GM12892 (cell line): ENCODE measurements at regions not wholly inside any gene's neighbourhood (a gene's known extent, or its start where the extent isn't known, plus 50 kb on each side); places are given as distances from the start of the nearest gene placed in this dataset.
"Not testable (repeated sequence)": the region's sequence is repeated elsewhere in the genome, so short reads cannot be mapped to it uniquely, and the experiment has no call there.

ENCODE experiments used
- DNase-seq: peaks from one replicate; pipeline ENCODE4 v3.0.0; 2011; ENCODE audit not compliant: insufficient read length
- FAIRE-seq: peaks from 2 replicates; lab custom pipeline; 2011; peaks lifted over from hg19 to GRCh38; lab: Jason Lieb, UNC
- POLR2A ChIP-seq: IDR thresholded peaks from 2 replicates; pipeline ENCODE4 v1.6.1; 2011; ENCODE audit warnings: low read depth, low read length, control low read depth
- POLR2AphosphoS5 ChIP-seq: IDR thresholded peaks from 2 replicates; pipeline ENCODE4 v1.6.1; 2011; ENCODE audit warnings: low read depth, low read length, control low read depth
- TAF1 ChIP-seq: IDR thresholded peaks from 2 replicates; pipeline ENCODE4 v1.6.1; 2011; ENCODE audit warnings: low read depth, mild to moderate bottlenecking, control low read depth, low read length, borderline replicate concordance

DNA sequence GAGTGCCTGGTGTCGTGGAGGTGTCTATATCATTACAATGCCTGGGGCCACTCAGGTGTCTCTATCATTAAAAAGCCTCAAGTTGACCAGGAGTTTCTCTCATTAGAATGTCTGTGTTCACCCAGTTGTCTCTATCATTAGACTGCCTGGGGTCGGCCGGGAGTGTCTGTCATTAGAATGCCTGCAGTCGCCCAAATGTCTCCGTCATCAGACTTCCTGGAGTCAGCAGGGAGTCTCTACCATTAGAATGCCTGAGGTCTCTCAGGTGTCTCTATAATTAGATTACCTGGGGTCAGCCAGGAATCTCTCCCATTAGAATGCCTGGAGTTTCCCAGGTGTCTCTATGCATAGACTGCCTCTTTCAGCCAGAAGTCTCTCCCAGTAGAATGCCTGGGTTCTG, 1477.6 kb downstream of the UQCRFS1 start:
- TF ChIP-seq TAF1: no peak
- no peak for TF ChIP-seq POLR2AphosphoS5
- TF ChIP-seq POLR2A: no peak
- DNase-seq (no peak), FAIRE-seq (no peak)

DNA sequence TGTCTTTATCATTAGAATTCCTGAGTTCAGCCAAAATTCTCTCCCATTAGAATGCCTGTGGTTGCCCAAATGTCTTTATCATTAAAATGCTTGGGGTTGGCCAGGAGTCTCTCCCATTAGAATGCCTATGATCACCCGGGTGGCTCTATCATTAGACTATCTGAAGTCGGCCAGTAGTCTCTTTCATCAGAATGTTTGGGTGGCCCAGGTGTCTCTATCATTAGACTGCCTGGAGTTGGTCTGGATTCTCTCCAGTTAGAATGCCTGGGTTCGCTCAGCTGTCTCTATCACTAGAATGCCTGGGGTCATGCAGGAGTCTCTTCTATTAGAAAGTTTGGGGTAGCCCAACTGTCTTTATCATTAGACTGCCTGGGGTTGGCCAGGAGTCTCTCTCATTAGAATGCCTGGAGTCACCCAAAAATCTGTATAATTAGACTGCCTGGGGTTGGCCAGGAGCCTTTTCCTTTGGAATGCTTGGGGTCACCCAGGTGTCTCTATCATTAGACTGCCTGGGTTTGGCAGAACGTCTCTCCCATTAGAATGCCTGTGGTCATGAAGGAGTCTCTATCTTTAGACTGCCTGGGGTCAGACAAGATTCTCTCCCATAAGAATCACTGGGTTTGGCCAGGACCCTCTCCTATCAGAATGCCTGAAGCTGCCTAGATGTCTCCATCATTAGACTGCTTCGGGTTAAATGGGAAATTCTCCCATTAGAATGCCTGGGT, 1478.3 kb downstream of the UQCRFS1 start:
- TF ChIP-seq POLR2A: no peak
- DNase-seq: no peak
- FAIRE-seq: no peak

DNA sequence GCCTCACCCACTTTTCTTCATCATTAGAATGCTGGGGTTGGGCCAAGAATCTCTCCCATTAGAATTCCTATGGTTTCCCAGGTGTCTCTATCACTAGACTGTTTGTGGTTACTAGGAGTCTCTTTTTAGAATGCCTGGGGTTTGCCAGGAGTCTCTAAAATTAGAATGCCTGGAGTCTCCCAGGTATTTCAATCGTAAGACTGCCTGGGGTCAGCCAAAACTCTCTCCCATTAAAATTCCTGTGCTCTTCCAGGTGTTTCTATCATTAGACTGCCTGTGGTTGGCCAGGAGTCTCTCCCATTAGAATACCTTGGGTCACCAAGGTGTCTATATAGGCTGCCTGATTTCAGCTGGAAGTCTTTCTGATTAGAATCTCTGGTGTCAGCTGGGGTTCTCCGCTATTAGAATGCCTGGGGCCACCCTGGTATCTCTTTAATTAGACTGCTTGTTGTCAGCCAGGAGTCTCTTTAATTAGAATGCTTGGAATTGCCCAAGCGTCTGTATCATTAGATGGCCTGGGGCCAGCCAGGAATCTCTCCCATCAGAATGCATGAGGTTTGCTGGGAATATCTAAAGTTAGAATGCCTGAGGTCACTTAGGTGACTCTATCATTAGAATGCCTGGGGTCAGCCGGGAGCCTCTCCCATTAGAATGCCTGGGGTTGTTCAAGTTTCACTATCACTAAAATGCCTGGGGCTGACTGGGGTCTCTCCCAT, 1479.2 kb downstream of the UQCRFS1 start:
- DNase-seq (no peak), FAIRE-seq (no peak)
- no peak for TF ChIP-seq POLR2AphosphoS5
- TF ChIP-seq TAF1: no peak
- no peak for TF ChIP-seq POLR2A

DNA sequence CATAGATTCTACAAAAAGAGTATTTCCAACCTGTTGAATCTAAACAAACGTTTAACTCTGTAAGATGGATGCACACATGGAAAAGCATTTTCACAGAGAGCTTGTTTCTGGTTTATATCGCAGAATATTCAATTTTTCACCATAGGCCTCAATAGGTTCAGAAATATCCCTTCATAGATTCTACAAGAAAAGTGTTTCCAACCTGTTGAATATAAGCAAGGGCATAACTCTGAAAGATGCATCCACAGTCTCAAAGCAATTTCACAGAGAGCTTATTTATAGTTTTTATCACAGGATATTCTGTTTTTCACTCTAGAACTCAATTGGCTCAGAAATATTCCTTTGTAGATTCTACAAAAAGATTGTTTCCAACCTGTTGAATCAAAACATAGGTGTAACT, 1483.6 kb downstream of the UQCRFS1 start:
- TF ChIP-seq POLR2AphosphoS5: no peak
- TF ChIP-seq POLR2A: no peak
- TF ChIP-seq TAF1: no peak
- DNase-seq (no peak), FAIRE-seq (no peak)

DNA sequence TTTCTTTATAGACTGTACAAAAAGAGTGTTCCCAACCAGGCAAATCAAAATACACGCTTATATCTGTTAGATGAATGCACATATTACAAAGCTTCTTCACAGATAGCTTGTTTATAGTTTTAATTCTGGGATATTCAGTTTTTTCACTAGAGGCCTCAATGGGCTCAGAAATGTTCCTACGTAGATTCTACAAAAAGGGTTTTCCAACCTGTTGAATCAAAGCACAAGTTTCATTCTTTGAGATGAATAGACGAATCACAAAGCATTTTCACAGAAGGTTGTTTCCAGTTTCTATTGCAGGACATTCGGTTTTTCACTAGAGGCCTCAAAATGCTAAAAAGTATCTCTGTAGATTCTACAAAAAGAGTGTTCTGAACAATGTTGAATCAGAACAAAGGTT, 1490.3 kb downstream of the UQCRFS1 start:
- no peak for FAIRE-seq
- no peak for TF ChIP-seq TAF1
- no peak for TF ChIP-seq POLR2A
- no peak for TF ChIP-seq POLR2AphosphoS5
- DNase-seq: no peak

DNA sequence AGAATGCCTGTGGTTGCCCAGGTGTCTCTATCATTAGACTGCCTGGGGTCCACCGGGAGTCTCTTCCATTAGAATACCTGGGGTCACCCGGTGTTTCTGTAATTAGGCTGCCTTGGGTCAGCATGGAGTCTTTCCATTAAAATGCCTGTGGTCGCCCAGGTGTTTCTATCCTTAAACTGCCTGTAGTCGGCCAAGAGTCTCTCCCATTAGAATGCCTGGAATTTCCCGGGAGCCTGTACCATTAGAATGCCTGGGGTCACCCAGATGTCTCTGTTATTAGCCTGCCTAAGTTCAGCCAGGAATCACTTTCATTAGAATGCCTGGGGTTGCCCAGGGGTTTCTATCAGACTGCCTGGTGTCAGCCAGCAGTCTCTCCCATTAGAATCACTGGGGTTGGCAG, 1492.8 kb downstream of the UQCRFS1 start:
- DNase-seq (no peak), FAIRE-seq (no peak)
- TF ChIP-seq POLR2A: no peak
- TF ChIP-seq POLR2AphosphoS5: no peak
- TF ChIP-seq TAF1: no peak

DNA sequence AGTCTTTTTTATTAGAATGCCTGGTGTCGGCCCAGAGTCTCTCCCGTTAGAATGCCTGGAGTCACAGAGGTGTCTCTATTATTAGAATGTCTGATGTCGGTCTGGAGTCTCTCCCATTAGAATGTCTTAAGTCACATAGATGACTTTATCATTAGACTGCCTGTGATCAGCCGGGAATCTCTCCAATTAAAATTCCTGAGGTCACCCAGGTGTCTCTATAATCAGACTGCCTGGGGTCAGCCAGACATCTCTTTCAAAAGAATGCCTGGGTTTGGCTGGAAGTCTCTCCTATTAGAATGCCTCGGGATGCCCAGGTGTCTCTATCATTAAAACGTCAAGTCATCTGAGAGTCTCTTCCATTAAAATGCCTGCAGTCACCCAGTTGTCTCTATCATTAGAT, 1493.9 kb downstream of the UQCRFS1 start:
- FAIRE-seq (no peak), DNase-seq (no peak)
- TF ChIP-seq POLR2A: no peak
- no peak for TF ChIP-seq TAF1
- no peak for TF ChIP-seq POLR2AphosphoS5

DNA sequence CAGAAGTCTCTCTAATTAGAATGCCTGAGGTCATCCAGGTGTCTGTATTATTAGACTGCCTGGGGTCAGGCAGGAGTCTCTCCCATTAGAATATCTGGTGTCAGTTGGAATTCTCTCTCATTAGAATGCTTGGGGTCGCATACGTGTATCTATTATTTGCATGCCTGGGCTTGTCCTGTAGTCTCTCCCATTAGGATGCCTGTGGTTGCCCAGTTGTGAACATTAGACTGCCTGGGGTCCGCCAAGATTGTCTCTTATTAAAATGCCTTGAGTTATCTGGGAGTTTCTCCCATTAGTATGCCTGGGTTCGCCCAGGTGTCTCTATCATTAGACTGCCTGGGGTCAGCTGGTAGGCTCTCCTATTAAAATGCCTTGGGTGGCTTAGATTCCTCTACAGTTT, 1494.7 kb downstream of the UQCRFS1 start:
- TF ChIP-seq POLR2A (no peak), POLR2AphosphoS5 (no peak), TAF1 (no peak)
- no peak for FAIRE-seq

DNA sequence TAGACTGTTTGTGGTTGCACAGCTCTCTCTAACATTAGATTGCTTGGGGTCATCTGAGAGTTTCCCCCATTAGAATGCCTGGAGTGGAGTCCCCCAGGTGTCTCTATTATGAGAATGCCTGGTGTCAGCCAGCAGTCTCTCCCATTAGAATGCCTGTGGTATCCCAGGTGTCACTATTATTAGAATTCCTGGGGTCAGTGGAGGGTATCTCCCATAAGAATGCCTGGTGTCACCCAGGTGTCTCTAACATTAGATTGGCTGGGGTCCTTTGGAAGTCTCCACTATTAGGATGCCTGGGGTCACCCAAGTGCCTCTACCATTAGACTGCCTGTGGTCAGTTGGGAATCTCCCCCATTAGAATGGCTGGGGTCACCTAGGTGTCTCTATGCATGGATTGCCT, 1495.1 kb downstream of the UQCRFS1 start:
- TF ChIP-seq TAF1: no peak
- TF ChIP-seq POLR2A: no peak
- no peak for TF ChIP-seq POLR2AphosphoS5
- FAIRE-seq (no peak), DNase-seq (no peak)

More for the DNA sequence above, 1494.7 kb downstream of the UQCRFS1 start:
- DNase-seq: no peak

DNA sequence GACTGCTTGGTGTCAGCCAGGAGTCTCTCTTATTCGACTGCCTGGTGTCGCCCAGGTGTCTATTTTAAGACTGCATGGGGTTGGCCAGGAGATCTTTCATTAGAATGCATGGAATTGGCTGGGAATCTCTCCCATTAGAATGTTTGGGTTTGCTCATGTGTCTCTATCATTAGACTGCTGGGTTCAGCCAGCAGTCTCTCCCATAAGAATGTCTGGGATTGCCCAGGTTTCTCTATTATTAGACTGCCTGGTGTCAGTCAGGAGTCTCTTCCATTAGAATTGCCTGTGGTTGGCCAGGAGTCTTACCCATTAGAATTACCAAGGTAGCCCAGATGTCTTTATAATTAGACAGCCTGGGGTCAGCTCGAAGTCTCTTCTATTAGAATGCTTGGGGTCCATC, 1496.0 kb downstream of the UQCRFS1 start:
- DNase-seq (no peak), FAIRE-seq (no peak)
- TF ChIP-seq POLR2AphosphoS5: no peak
- TF ChIP-seq POLR2A: no peak

DNA sequence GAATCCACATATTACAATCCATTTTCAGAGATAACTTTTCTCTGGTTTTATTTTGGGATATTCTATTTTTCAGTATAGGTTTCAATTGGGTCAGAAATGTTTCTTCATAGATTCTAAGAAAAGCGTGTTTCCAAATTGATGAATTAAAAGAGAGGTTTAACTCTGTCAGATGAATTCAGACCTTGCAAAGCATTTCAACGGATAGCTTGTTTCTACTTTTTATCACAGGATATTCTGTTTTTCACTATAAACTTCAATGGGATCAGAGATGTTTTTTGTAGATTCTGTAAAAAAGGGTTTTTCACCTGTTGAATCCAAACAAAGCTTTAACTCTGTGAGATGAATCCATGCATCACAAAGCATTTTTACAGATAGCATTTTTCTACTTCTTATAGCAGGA, 1498.1 kb downstream of the UQCRFS1 start:
- TF ChIP-seq POLR2A (no peak), POLR2AphosphoS5 (no peak)
- FAIRE-seq (no peak), DNase-seq (no peak)

DNA sequence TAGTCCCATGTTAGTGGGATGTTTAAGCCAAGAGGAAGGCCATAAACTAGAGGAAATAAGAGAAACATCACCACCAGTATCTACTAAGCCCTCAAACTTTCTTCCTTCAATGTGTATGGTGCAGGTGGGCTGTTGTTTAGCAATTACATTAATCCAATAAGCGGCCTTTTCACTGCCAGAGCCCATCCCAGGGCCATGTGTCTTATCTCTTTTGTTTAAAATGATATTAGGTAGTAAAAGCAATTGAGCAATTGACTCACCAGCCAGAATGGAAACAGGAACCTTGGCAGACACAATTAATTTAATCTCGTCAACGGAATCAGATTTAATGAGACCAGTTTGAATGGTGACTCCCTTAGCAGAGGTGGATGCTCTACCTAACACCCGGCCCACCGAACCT, 1503.5 kb downstream of the UQCRFS1 start:
- no peak for FAIRE-seq
- no peak for DNase-seq
- TF ChIP-seq POLR2A: no peak

DNA sequence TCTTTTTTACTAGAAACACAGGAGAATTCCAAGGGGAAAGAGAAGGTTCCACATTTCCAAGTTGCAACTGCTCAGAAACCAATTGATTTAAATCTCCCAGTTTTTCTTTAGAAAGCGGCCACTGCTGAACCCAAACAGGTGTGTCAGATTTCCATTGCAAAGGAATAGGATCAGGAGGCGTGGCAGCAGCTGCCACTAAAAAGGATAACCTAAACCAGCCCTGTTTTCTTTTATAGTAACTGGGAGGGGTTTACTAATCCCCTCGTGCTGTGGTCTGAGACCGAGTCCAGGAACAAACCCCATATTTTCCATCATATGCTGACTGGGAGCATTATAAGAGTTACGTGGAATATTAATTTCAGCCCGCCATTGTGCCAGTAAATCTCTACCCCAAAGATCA, 1504.0 kb downstream of the UQCRFS1 start:
- FAIRE-seq, DNase-seq: not testable (repeated sequence)

DNA sequence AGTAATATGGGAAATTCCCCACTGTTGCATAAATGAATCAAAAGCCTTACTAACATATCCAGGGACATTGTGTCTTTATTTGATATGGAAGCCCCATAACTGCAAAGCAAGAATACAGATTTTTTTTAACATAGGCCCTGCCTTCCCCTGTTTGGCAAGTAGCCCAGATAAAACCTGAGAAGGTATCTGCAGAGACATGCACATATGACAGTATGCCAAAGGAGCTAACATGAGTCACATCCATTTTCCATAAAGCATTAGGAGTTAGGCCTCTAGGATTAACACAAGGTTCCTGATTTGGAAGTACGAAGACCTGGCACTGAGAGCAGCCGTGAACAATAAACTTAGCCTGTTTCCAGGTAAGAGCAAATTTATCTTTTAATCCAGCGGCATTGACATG, 1505.9 kb downstream of the UQCRFS1 start:
- DNase-seq, FAIRE-seq: not testable (repeated sequence)
